ENCODE measurements at regions not wholly inside any gene's neighbourhood (a gene's known extent, or its start where the extent isn't known, plus 50 kb on each side); places are given as distances from the start of the nearest gene placed in this dataset.

GRCh38 chr2:168338803-168339437 lies 91.5 kb upstream of the STK39 start:
- TF ChIP-seq, protein P1, sequence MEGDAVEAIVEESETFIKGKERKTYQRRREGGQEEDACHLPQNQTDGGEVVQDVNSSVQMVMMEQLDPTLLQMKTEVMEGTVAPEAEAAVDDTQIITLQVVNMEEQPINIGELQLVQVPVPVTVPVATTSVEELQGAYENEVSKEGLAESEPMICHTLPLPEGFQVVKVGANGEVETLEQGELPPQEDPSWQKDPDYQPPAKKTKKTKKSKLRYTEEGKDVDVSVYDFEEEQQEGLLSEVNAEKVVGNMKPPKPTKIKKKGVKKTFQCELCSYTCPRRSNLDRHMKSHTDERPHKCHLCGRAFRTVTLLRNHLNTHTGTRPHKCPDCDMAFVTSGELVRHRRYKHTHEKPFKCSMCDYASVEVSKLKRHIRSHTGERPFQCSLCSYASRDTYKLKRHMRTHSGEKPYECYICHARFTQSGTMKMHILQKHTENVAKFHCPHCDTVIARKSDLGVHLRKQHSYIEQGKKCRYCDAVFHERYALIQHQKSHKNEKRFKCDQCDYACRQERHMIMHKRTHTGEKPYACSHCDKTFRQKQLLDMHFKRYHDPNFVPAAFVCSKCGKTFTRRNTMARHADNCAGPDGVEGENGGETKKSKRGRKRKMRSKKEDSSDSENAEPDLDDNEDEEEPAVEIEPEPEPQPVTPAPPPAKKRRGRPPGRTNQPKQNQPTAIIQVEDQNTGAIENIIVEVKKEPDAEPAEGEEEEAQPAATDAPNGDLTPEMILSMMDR (IDR thresholded peaks at IDR 0.05; ENCODE audit: insufficient read depth, low read length, poor library complexity, severe bottlenecking), result no peak
- TF ChIP-seq EZH2phosphoT487 (conservative IDR thresholded peaks at IDR 0.05; ENCODE audit: low read length), result no peak
